Thyroid gland (tissue), 4 donors: ENCODE measurements at regions not wholly inside any gene's neighbourhood (a gene's known extent, or its start where the extent isn't known, plus 50 kb on each side); places are given as distances from the start of the nearest gene placed in this dataset.

Source experiments
- POLR2A ChIP-seq, 2 donors: fragments of 450-650 bp; IDR thresholded peaks; one replicate each; pipeline ENCODE4 v1.6.1; 2017; ENCODE audit warnings: antibody characterized with exemption in 2 of 2, mild to moderate bottlenecking in 2 of 2, moderate library complexity in 1 of 2
- TF ChIP-seq, protein P1 (sequence below), 6 experiments: fragments of 200-600 bp in 3 of 6; fragments of 450-650 bp in 3 of 6; sonication (generic) in 3 of 6; IDR thresholded peaks; one replicate each; pipeline ENCODE4 v1.5.1; 2016 to 2019; ENCODE audit warnings: antibody characterized with exemption in 6 of 6, mild to moderate bottlenecking in 2 of 6, inconsistent platforms in 1 of 6, moderate library complexity in 1 of 6

DNA sequence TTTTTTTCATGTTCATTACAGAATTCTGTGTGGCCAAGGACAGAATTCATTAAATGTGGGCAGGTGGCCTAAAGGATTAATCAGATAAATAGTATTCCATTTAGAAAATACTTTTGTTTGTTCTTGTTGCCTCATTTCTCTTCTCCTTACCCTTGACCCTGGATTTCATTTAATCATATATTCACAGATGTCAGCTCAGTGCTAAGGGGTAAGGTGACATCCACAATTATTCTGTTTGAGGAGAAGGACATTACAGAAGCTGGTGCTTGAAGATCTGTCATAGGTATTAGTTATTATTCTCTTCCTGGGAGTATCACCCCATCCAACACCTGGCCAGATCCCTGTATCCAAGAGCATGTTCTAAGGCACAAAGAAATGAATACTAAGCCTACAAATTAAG is 961.1 kb downstream of the XPNPEP1 start:
- TF ChIP-seq, protein P1, sequence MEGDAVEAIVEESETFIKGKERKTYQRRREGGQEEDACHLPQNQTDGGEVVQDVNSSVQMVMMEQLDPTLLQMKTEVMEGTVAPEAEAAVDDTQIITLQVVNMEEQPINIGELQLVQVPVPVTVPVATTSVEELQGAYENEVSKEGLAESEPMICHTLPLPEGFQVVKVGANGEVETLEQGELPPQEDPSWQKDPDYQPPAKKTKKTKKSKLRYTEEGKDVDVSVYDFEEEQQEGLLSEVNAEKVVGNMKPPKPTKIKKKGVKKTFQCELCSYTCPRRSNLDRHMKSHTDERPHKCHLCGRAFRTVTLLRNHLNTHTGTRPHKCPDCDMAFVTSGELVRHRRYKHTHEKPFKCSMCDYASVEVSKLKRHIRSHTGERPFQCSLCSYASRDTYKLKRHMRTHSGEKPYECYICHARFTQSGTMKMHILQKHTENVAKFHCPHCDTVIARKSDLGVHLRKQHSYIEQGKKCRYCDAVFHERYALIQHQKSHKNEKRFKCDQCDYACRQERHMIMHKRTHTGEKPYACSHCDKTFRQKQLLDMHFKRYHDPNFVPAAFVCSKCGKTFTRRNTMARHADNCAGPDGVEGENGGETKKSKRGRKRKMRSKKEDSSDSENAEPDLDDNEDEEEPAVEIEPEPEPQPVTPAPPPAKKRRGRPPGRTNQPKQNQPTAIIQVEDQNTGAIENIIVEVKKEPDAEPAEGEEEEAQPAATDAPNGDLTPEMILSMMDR (IDR thresholded peaks at IDR 0.05): no peak
- no peak for TF ChIP-seq POLR2A (IDR thresholded peaks at IDR 0.05)
